ENCODE measurements at regions not wholly inside any gene's neighbourhood (a gene's known extent, or its start where the extent isn't known, plus 50 kb on each side); places are given as distances from the start of the nearest gene placed in this dataset.
A peak's percentile ranks its signal among the peaks of the same experiment; 100 is the strongest.

DNA sequence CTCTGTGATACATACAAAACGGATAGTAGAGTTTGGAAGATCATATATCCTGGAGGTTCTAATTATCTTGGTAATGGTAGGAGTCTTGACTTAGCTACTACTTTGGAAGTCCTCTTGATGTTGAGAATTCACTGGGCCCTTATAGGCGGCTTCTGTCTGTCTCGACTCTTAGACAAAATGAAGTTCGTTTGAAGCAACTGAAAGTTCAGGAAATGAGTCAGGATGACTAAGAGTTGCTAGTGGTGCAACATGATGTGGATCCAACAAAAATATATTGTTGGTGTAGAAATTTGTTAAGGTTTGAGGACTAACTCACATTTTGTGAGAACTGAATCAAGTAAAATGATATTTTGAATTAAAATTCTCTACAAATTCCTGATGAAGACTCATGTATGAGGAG lies 272.7 kb downstream of the AEBP2 start:
- TF ChIP-seq, protein P1, sequence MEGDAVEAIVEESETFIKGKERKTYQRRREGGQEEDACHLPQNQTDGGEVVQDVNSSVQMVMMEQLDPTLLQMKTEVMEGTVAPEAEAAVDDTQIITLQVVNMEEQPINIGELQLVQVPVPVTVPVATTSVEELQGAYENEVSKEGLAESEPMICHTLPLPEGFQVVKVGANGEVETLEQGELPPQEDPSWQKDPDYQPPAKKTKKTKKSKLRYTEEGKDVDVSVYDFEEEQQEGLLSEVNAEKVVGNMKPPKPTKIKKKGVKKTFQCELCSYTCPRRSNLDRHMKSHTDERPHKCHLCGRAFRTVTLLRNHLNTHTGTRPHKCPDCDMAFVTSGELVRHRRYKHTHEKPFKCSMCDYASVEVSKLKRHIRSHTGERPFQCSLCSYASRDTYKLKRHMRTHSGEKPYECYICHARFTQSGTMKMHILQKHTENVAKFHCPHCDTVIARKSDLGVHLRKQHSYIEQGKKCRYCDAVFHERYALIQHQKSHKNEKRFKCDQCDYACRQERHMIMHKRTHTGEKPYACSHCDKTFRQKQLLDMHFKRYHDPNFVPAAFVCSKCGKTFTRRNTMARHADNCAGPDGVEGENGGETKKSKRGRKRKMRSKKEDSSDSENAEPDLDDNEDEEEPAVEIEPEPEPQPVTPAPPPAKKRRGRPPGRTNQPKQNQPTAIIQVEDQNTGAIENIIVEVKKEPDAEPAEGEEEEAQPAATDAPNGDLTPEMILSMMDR (IDR thresholded peaks at IDR 0.05) = no peak
- no peak overlapping the region for H3K4me3 Mint-ChIP-seq
- Histone ChIP-seq H3K36me3 (replicated peaks in 1 of 2; ENCODE audit: control insufficient read depth in 1 of 2, insufficient read depth in 2 of 2, low read length in 2 of 2) (no peaks in the 10 kb centered on the region), H3K27ac (ENCODE audit: low read depth in 1 of 2, low read length in 2 of 2) (no peak overlapping the region), H3K79me2 (ENCODE audit: insufficient read depth, low read length) (no peaks in the 10 kb centered on the region), H3K27me3 (ENCODE audit: control insufficient read depth in 2 of 2, insufficient read depth in 2 of 2, low read length in 2 of 2) (no peaks in the 10 kb centered on the region), H3K9me3 (replicated peaks in 1 of 2; ENCODE audit: control insufficient read depth in 1 of 2, insufficient read depth in 1 of 2, low read length in 2 of 2) (peaks cover 9 to 22% of the 10 kb centered on the region in 2 donors), H3K4me2 (replicated peaks; ENCODE audit: extremely low read depth, low read length, poor library complexity, severe bottlenecking) (no peak overlapping the region), H3K4me3 (replicated peaks in 1 of 3; ENCODE audit: low read depth in 2 of 3, low read length in 3 of 3) (no peak overlapping the region), H3K4me1 (ENCODE audit: control insufficient read depth in 1 of 2, insufficient read depth in 2 of 2, low read length in 2 of 2) (peaks cover 0 to 6% of the 10 kb centered on the region in 2 donors), H2AFZ (ENCODE audit: insufficient read depth, low read depth, low read length, poor library complexity, severe bottlenecking) (no peak overlapping the region), H3K9ac (ENCODE audit: insufficient read depth, low read length, poor library complexity, severe bottlenecking) (no peak overlapping the region), H4K20me1 (ENCODE audit: insufficient read depth, low read length) (no peaks in the 10 kb centered on the region)
- peaks cover 3% of the 10 kb centered on the region for H3K4me1 Mint-ChIP-seq
- H3K36me3 Mint-ChIP-seq = no peaks in the 10 kb centered on the region
- H3K27me3 Mint-ChIP-seq (ENCODE audit: low read depth in 3 of 3) = no peaks in the 10 kb centered on the region
- no peak overlapping the region for H3K27ac Mint-ChIP-seq
- WGBS (ENCODE audit: insufficient coverage) = 43% methylated on average over 3 of the region's 4 CpGs
- peak in 1 of 3 donors; percentile 3 for DNase-seq
- intact Hi-C loops (cut with micrococcal nuclease) = no loop called here
- peaks cover 7 to 41% (median 21%) of the 10 kb centered on the region in 7 donors for H3K9me3 Mint-ChIP-seq

DNA sequence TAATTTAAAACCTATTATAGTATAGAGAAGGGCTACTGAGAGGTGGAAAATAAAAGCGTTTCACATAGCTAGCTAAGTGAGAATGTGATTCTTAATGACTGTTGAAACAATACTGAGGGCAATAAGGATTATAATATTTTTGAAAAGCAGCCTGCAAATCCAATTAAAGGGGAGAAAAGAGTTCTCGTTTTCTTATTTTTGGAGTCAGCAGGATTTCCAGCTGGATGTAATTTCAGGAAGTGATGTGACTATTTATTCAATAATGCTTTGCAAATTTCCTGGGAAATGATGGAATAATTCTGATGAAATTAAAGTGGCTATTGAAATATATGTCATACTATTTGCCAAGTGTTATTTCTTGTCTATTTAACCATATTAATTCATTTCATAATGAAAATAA lies 279.1 kb downstream of the AEBP2 start:
- Mint-ChIP-seq H3K27ac (no peak overlapping the region), H3K36me3 (no peaks in the 10 kb centered on the region), H3K9me3 (peaks cover 2 to 21% (median 8%) of the 10 kb centered on the region in 7 donors), H3K27me3 (ENCODE audit: low read depth in 3 of 3) (no peaks in the 10 kb centered on the region), H3K4me1 (no peaks in the 10 kb centered on the region), H3K4me3 (no peak overlapping the region)
- WGBS (ENCODE audit: insufficient coverage) = no CpG with 5 or more reads among the region's 2 CpGs
- Histone ChIP-seq H3K9ac (ENCODE audit: insufficient read depth, low read length, poor library complexity, severe bottlenecking) (no peak overlapping the region), H3K27me3 (ENCODE audit: control insufficient read depth in 2 of 2, insufficient read depth in 2 of 2, low read length in 2 of 2) (no peaks in the 10 kb centered on the region), H3K79me2 (ENCODE audit: insufficient read depth, low read length) (no peaks in the 10 kb centered on the region), H2AFZ (ENCODE audit: insufficient read depth, low read depth, low read length, poor library complexity, severe bottlenecking) (no peak overlapping the region), H3K4me1 (ENCODE audit: control insufficient read depth in 1 of 2, insufficient read depth in 2 of 2, low read length in 2 of 2) (no peaks in the 10 kb centered on the region), H3K4me2 (replicated peaks; ENCODE audit: extremely low read depth, low read length, poor library complexity, severe bottlenecking) (no peak overlapping the region), H3K4me3 (replicated peaks in 1 of 3; ENCODE audit: low read depth in 2 of 3, low read length in 3 of 3) (no peak overlapping the region), H3K27ac (ENCODE audit: low read depth in 1 of 2, low read length in 2 of 2) (no peak overlapping the region), H4K20me1 (ENCODE audit: insufficient read depth, low read length) (no peaks in the 10 kb centered on the region), H3K9me3 (replicated peaks in 1 of 2; ENCODE audit: control insufficient read depth in 1 of 2, insufficient read depth in 1 of 2, low read length in 2 of 2) (peaks cover 0 to 7% of the 10 kb centered on the region in 2 donors), H3K36me3 (replicated peaks in 1 of 2; ENCODE audit: control insufficient read depth in 1 of 2, insufficient read depth in 2 of 2, low read length in 2 of 2) (no peaks in the 10 kb centered on the region)
- DNase-seq = no peak
- TF ChIP-seq, protein P1 (IDR thresholded peaks at IDR 0.05) = no peak
- intact Hi-C loops (cut with micrococcal nuclease) = no loop called here
